K562 (cell line): ENCODE measurements at regions not wholly inside any gene's neighbourhood (a gene's known extent, or its start where the extent isn't known, plus 50 kb on each side); places are given as distances from the start of the nearest gene placed in this dataset.

Experiments
- ATAC-seq: fragments of 200-7000 bp; cut with Tn5 transposase; 3 replicates; pipeline ENCODE4 v1.9.1; 2020; ENCODE audit warnings: moderate library complexity
- BruUV-seq: library from RNA; stranded (reverse); fragments of 400-500 nt; replicated peaks from 2 replicates; lab custom pipeline; 2021; lab: Mats Ljungman, UMichigan
- CTCF ChIA-PET: fragments of 300-600 bp; formaldehyde crosslinking; extraction: SDS; loops from one replicate; lab custom pipeline; 2021; ENCODE audit warnings: low intra/inter-chr PET ratio; lab: Yijun Ruan, JAX
- POLR2A ChIA-PET: fragments of 300-600, 350-650 bp; sonication (Branson Sonifier 250); formaldehyde crosslinking; extraction: SDS; loops from one replicate; lab custom pipeline; 2021; ENCODE audit warnings: antibody characterized with exemption, inconsistent platforms; lab: Yijun Ruan, JAX
- DNase-seq, 4 experiments: peaks; one replicate each; pipeline versions ENCODE4 v3.0.0 to v3.0.0-alpha.2; 2011 to 2018; ENCODE audit warnings: low spot score in 3 of 4, mixed read lengths in 3 of 4; ENCODE audit errors: extremely low read depth in 1 of 4
- FAIRE-seq: peaks from 2 replicates; lab custom pipeline; 2011; peaks lifted over from hg19 to GRCh38; lab: Jason Lieb, UNC
- H2AFZ ChIP-seq: 2 replicates; pipeline ENCODE4 v1.6.0; 2011; ENCODE audit warnings: low read depth, low read length, control low read depth, inconsistent platforms
- H3K27ac ChIP-seq: fragments of 200-600 bp; 3 replicates; pipeline ENCODE4 v1.8.0; 2011; ENCODE audit warnings: low read depth, mild to moderate bottlenecking, control low read depth, inconsistent platforms, low read length, moderate library complexity, mixed read lengths; ENCODE audit errors: extremely low read depth
- H3K27me3 ChIP-seq, 2 experiments: fragments of 300-600 bp in 1 of 2; 2 replicates in 1 of 2; 3 replicates in 1 of 2; pipeline versions ENCODE4 v1.6.0 to v1.8.0; 2011; ENCODE audit warnings: inconsistent platforms in 2 of 2, low read length in 2 of 2, mild to moderate bottlenecking in 1 of 2, mixed read lengths in 1 of 2, moderate library complexity in 1 of 2; ENCODE audit not compliant: control insufficient read depth in 2 of 2, insufficient read depth in 2 of 2
- H3K36me3 ChIP-seq: fragments of 300-600 bp; 3 replicates; pipeline ENCODE4 v1.8.0; 2011; ENCODE audit warnings: mild to moderate bottlenecking, low read length, inconsistent platforms; ENCODE audit not compliant: control insufficient read depth, insufficient read depth
- H3K4me1 ChIP-seq, 2 experiments: fragments of 200-600 bp in 1 of 2; replicated peaks in 1 of 2; 2 replicates in 1 of 2; 3 replicates in 1 of 2; pipeline versions ENCODE4 v1.5.1 to v1.8.0; 2011; ENCODE audit warnings: inconsistent platforms in 2 of 2, low read length in 2 of 2, mild to moderate bottlenecking in 1 of 2, mixed read lengths in 1 of 2, moderate library complexity in 1 of 2; ENCODE audit not compliant: control insufficient read depth in 2 of 2, insufficient read depth in 2 of 2
- H3K4me2 ChIP-seq: 2 replicates; pipeline ENCODE4 v1.6.1; 2011; ENCODE audit warnings: low read length, control low read depth, inconsistent platforms, mixed read lengths; ENCODE audit not compliant: insufficient read depth
- H3K4me3 ChIP-seq: fragments of 200-600 bp; sonication (generic), shearing (Covaris generic); 2 replicates; pipeline ENCODE4 v1.5.1; 2016; ENCODE audit warnings: control low read depth, inconsistent platforms
- H3K79me2 ChIP-seq: fragments of 200-600 bp; 3 replicates; pipeline ENCODE4 v1.8.0; 2011; ENCODE audit warnings: low read length, inconsistent platforms; ENCODE audit not compliant: control insufficient read depth, insufficient read depth
- H3K9ac ChIP-seq, 2 experiments: 2 replicates each; pipeline versions ENCODE4 v1.6.0 to v1.6.1; 2011; ENCODE audit warnings: low read depth in 2 of 2, low read length in 2 of 2, control low read depth in 1 of 2, inconsistent platforms in 1 of 2, mild to moderate bottlenecking in 1 of 2, mixed read lengths in 1 of 2; ENCODE audit not compliant: insufficient read depth in 1 of 2
- H3K9me1 ChIP-seq: one replicate; pipeline ENCODE4 v1.6.0; 2011; ENCODE audit warnings: inconsistent platforms, mild to moderate bottlenecking, low read length, moderate library complexity; ENCODE audit not compliant: control insufficient read depth, insufficient read depth
- H3K9me3 ChIP-seq: replicated peaks from 2 replicates; pipeline ENCODE4 v1.5.1; 2011; ENCODE audit warnings: low read depth, low read length, inconsistent platforms; ENCODE audit not compliant: control insufficient read depth, insufficient read depth
- H4K20me1 ChIP-seq: replicated peaks from 2 replicates; pipeline ENCODE4 v1.6.1; 2011; ENCODE audit warnings: low read length, inconsistent platforms, mixed read lengths; ENCODE audit not compliant: control insufficient read depth, insufficient read depth
- DIDO1 ChIP-seq: fragments of 450-650 bp; IDR thresholded peaks from 2 replicates; pipeline ENCODE4 v1.6.1; 2016; ENCODE audit warnings: low read depth, missing biosample characterization, missing genetic modification characterization
- ETV6 ChIP-seq, 3 experiments: fragments of 150-350 bp in 1 of 3; sonication (generic) in 1 of 3; formaldehyde crosslinking in 1 of 3; IDR thresholded peaks; 2 replicates each; pipeline versions ENCODE4 v1.6.1 to v1.8.0; 2014 to 2022; ENCODE audit warnings: borderline replicate concordance in 2 of 3, low read depth in 2 of 3, antibody characterized with exemption in 1 of 3, low read length in 1 of 3, mild to moderate bottlenecking in 1 of 3, missing genetic modification reagents in 1 of 3
- KLF6 ChIP-seq: fragments of 250-450 bp; sonication (Bioruptor Pico); IDR thresholded peaks from 2 replicates; pipeline ENCODE4 v1.4.0; 2020; ENCODE audit warnings: mild to moderate bottlenecking, moderate library complexity, borderline replicate concordance
- MXI1 ChIP-seq: IDR thresholded peaks from 2 replicates; pipeline ENCODE4 v1.6.1; 2011; ENCODE audit warnings: low read depth, mild to moderate bottlenecking, improper control_type of control experiment, low read length
- NFATC3 ChIP-seq: fragments of 450-650 bp; IDR thresholded peaks from 2 replicates; pipeline ENCODE4 v1.6.1; 2017; ENCODE audit warnings: mild to moderate bottlenecking
- POLR2AphosphoS5 ChIP-seq: IDR thresholded peaks from 2 replicates; pipeline ENCODE4 v1.6.1; 2011; ENCODE audit warnings: mild to moderate bottlenecking, low read depth, low read length, moderate library complexity; ENCODE audit not compliant: control insufficient read depth, insufficient read depth
- ZNF134 ChIP-seq: fragments of 250-450 bp; sonication (Bioruptor Pico); conservative IDR thresholded peaks from 2 replicates; pipeline ENCODE4 v1.4.0; 2020
- ZNF583 ChIP-seq: fragments of 250-450 bp; sonication (Bioruptor Pico); IDR thresholded peaks from 2 replicates; pipeline ENCODE4 v1.4.0; 2020
- ZNF668 ChIP-seq: fragments of 250-450 bp; sonication (Bioruptor Pico); IDR thresholded peaks from 2 replicates; pipeline ENCODE4 v1.8.0; 2022; ENCODE audit warnings: mild to moderate bottlenecking, inconsistent platforms
- in situ Hi-C: fragments of 300-500 bp; cut with MboI; formaldehyde crosslinking; loops from 4 replicates; pipeline ENCODE4 v1.15.0; 2018; ENCODE audit warnings: inconsistent platforms, mixed read lengths
- intact Hi-C: fragments of 100-400 bp; cut with micrococcal nuclease; formaldehyde crosslinking; loops from 2 replicates; pipeline ENCODE4 v1.14.2; 2022
- TF ChIP-seq, protein P1 (sequence below), 2 experiments: fragments of 450-650 bp in 1 of 2; IDR thresholded peaks; 2 replicates each; pipeline ENCODE4 v1.6.1; 2011 to 2017; ENCODE audit warnings: low read depth in 2 of 2, antibody characterized with exemption in 1 of 2, borderline replicate concordance in 1 of 2, low read length in 1 of 2, mild to moderate bottlenecking in 1 of 2, mixed read lengths in 1 of 2; ENCODE audit not compliant: control insufficient read depth in 1 of 2
- TF ChIP-seq, protein P2 (sequence below), 2 experiments: fragments of 450-650 bp in 1 of 2; sonication (generic) in 1 of 2; formaldehyde crosslinking; conservative IDR thresholded peaks; 2 replicates each; pipeline versions ENCODE4 v1.4.0 to v1.8.1; 2020 to 2022; ENCODE audit warnings: mild to moderate bottlenecking in 1 of 2, missing genetic modification reagents in 1 of 2
- TF ChIP-seq, protein P3 (sequence below), 2 experiments: fragments of 250-450 bp in 1 of 2; fragments of 450-650 bp in 1 of 2; sonication (Bioruptor Pico) in 1 of 2; IDR thresholded peaks; 2 replicates each; pipeline versions ENCODE4 v1.6.1 to v1.8.0; 2016 to 2021; ENCODE audit warnings: mild to moderate bottlenecking in 2 of 2, moderate library complexity in 2 of 2, missing compliant biosample characterization in 1 of 2, missing genetic modification characterization in 1 of 2
- TF ChIP-seq, protein P4 (sequence below): fragments of 450-650 bp; IDR thresholded peaks from 2 replicates; pipeline ENCODE4 v1.7.1; 2018; ENCODE audit warnings: mild to moderate bottlenecking, low read depth; ENCODE audit not compliant: partially characterized antibody

DNA sequence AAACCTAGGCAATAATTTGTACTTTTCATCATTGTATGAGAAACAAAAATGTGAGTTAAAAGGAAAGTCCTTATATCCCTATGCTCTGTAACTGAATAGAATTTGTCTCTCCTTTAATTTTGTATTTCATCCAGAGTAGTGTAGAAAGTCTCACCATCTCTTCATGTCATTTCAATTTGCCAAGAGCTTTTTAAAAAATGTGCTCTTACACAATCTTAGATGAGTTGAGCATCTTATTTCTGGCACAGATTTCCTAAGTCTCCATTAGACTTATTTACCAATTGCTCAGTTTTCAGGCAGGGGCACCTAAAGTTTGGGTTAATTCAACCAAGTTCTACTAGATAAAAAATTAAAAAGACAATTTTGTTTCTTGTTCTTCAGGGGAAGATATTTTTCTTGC is 201.5 kb upstream of the RBMS3 start (continued):
- TF ChIP-seq, protein P1, sequence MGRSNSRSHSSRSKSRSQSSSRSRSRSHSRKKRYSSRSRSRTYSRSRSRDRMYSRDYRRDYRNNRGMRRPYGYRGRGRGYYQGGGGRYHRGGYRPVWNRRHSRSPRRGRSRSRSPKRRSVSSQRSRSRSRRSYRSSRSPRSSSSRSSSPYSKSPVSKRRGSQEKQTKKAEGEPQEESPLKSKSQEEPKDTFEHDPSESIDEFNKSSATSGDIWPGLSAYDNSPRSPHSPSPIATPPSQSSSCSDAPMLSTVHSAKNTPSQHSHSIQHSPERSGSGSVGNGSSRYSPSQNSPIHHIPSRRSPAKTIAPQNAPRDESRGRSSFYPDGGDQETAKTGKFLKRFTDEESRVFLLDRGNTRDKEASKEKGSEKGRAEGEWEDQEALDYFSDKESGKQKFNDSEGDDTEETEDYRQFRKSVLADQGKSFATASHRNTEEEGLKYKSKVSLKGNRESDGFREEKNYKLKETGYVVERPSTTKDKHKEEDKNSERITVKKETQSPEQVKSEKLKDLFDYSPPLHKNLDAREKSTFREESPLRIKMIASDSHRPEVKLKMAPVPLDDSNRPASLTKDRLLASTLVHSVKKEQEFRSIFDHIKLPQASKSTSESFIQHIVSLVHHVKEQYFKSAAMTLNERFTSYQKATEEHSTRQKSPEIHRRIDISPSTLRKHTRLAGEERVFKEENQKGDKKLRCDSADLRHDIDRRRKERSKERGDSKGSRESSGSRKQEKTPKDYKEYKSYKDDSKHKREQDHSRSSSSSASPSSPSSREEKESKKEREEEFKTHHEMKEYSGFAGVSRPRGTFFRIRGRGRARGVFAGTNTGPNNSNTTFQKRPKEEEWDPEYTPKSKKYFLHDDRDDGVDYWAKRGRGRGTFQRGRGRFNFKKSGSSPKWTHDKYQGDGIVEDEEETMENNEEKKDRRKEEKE (IDR thresholded peaks at IDR 0.05; ENCODE audit: borderline replicate concordance in 1 of 2, control insufficient read depth in 1 of 2, low read depth in 2 of 2, low read length in 1 of 2) = no peak

DNA sequence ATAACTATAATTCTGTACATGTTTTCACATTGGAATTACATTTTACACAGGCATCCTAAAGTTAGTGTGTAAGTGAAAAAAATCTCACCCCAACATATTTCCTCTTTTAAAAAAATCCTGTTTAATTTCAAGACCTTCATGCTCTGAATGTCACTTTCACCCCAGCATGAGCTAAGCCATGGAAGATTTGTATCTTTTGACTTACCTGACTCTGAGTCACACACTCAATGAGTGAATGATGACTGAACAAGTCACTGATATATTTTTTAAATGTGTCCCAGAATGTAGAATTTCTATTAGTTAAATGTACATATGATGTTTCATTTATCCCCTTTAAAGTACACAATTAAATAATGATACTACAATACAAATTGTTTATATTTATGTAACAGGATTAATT is 199.9 kb upstream of the RBMS3 start:
- intact Hi-C loops = no loop called here
- Histone ChIP-seq H3K4me2 (no peak overlapping the region), H3K27ac (no peak overlapping the region), H3K4me3 (no peak overlapping the region), H3K79me2 (no peaks in the 10 kb centered on the region), H3K27me3 (no peaks in the 10 kb centered on the region), H3K9me1 (no peaks in the 10 kb centered on the region), H3K36me3 (no peaks in the 10 kb centered on the region), H2AFZ (no peak overlapping the region), H4K20me1 (no peaks in the 10 kb centered on the region), H3K4me1 (no peaks in the 10 kb centered on the region), H3K9ac (no peak overlapping the region), H3K9me3 (peaks cover 2% of the 10 kb centered on the region; the same call in 1 of the 2 replicates)
- BruUV-seq = no TSS peak
- POLR2A ChIA-PET = no interaction called here
- in situ Hi-C loops = no loop called here
- CTCF ChIA-PET = no interaction called here
- no peak for ATAC-seq
- no peak for FAIRE-seq
- DNase-seq = no peak
- TF ChIP-seq ZNF134 (no peak), NFATC3 (no peak), POLR2AphosphoS5 (no peak), DIDO1 (no peak), KLF6 (CRISPR knock-in tag) (no peak), ZNF668 (CRISPR knock-in tag) (no peak), ZNF583 (CRISPR knock-in tag) (no peak), ETV6 (IDR thresholded peaks at IDR 0.05; ENCODE audit: borderline replicate concordance in 1 of 2, low read depth in 2 of 2, low read length in 1 of 2) (no peak), ETV6 (CRISPR knock-in tag; IDR thresholded peaks at IDR 0.05; ENCODE audit: borderline replicate concordance) (no peak), MXI1 (no peak)
- TF ChIP-seq, protein P2, sequence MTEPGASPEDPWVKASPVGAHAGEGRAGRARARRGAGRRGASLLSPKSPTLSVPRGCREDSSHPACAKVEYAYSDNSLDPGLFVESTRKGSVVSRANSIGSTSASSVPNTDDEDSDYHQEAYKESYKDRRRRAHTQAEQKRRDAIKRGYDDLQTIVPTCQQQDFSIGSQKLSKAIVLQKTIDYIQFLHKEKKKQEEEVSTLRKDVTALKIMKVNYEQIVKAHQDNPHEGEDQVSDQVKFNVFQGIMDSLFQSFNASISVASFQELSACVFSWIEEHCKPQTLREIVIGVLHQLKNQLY (CRISPR knock-in tag; conservative IDR thresholded peaks at IDR 0.05) = no peak
- TF ChIP-seq, protein P3, sequence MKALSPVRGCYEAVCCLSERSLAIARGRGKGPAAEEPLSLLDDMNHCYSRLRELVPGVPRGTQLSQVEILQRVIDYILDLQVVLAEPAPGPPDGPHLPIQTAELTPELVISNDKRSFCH (CRISPR knock-in tag; IDR thresholded peaks at IDR 0.05) = no peak
- TF ChIP-seq, protein P3 (tag; IDR thresholded peaks at IDR 0.05) = no peak
- TF ChIP-seq, protein P4, sequence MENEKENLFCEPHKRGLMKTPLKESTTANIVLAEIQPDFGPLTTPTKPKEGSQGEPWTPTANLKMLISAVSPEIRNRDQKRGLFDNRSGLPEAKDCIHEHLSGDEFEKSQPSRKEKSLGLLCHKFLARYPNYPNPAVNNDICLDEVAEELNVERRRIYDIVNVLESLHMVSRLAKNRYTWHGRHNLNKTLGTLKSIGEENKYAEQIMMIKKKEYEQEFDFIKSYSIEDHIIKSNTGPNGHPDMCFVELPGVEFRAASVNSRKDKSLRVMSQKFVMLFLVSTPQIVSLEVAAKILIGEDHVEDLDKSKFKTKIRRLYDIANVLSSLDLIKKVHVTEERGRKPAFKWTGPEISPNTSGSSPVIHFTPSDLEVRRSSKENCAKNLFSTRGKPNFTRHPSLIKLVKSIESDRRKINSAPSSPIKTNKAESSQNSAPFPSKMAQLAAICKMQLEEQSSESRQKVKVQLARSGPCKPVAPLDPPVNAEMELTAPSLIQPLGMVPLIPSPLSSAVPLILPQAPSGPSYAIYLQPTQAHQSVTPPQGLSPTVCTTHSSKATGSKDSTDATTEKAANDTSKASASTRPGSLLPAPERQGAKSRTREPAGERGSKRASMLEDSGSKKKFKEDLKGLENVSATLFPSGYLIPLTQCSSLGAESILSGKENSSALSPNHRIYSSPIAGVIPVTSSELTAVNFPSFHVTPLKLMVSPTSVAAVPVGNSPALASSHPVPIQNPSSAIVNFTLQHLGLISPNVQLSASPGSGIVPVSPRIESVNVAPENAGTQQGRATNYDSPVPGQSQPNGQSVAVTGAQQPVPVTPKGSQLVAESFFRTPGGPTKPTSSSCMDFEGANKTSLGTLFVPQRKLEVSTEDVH = no peak
